22Rv1 (cell line): ENCODE measurements at regions not wholly inside any gene's neighbourhood (a gene's known extent, or its start where the extent isn't known, plus 50 kb on each side); places are given as distances from the start of the nearest gene placed in this dataset.

Experiments
- H3K27ac ChIP-seq: fragments of 450-650 bp; 2 replicates; pipeline ENCODE4 v1.5.1; 2017
- ZFX ChIP-seq: fragments of 450-650 bp; IDR thresholded peaks from 2 replicates; pipeline ENCODE4 v1.6.1; 2017; ENCODE audit warnings: antibody characterized with exemption, borderline replicate concordance
- TF ChIP-seq, protein P1 (sequence below): fragments of 450-650 bp; IDR thresholded peaks from 2 replicates; pipeline ENCODE4 v1.5.1; 2017; ENCODE audit warnings: mild to moderate bottlenecking

DNA sequence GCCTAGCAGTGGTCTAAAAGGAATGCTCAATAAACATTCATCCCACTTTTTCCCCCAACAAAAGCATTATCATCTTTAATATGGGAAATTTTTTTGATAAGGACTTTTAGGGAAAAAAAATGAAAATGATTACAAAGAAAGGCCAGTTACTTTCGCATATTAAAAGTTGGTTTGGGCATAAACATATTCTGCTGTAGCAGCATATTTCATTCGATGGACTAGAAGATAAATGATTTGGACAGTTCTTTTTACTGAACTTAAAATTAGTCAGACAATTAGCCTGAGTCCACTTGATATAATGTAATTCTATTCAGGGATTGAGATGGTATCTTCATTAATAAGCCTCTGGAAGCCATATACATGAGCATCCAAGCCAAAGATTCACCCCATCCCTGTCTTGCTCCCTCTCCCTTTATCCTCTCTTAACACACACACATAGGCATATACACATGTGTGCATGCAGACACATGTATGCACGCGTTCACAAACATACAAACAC, 299.1 kb downstream of the NUAK1 start:
- H3K27ac ChIP-seq, result no peak overlapping the region
- TF ChIP-seq, protein P1, sequence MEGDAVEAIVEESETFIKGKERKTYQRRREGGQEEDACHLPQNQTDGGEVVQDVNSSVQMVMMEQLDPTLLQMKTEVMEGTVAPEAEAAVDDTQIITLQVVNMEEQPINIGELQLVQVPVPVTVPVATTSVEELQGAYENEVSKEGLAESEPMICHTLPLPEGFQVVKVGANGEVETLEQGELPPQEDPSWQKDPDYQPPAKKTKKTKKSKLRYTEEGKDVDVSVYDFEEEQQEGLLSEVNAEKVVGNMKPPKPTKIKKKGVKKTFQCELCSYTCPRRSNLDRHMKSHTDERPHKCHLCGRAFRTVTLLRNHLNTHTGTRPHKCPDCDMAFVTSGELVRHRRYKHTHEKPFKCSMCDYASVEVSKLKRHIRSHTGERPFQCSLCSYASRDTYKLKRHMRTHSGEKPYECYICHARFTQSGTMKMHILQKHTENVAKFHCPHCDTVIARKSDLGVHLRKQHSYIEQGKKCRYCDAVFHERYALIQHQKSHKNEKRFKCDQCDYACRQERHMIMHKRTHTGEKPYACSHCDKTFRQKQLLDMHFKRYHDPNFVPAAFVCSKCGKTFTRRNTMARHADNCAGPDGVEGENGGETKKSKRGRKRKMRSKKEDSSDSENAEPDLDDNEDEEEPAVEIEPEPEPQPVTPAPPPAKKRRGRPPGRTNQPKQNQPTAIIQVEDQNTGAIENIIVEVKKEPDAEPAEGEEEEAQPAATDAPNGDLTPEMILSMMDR, result no peak
- no peak for TF ChIP-seq ZFX

DNA sequence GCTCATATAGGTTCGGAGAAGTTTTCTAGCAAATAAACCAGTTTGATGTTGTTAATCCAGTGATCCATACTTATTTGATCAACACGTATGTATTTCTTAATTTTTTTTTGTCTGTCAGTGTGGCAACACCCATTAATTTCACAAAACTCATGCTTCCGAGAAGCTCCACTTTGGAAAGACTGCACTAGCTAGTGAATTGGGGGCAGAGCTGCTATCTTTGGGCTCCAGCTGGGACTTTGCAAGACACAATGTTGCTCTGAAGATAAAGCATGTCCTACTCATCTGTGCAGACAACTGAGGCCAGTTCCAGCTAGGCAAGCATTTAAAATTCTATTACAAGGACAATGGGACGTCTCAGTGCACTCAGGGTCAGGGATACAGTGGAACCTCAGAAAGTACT, 298.4 kb downstream of the NUAK1 start:
- no peak overlapping the region for H3K27ac ChIP-seq
- TF ChIP-seq, protein P1, result no peak
- no peak for TF ChIP-seq ZFX

DNA sequence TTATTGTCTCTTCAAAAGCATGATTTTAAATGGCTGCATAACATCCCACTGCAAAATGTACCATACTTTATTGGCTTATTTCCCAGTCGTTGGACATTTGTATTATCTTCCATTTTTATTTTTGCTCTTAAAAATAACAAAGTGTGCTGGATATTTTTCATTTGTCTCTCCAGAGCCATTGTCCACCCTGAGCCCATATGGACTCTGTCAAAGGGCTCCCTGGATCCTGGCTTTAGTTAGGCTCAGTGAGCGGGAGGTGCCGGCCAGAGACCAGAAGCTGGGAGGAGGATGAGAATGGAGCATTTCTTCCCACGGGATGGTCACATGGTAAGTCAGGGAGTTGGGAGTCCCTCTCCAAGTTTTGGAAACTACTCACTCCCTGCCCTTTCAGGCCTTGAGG, 296.9 kb downstream of the NUAK1 start:
- no peak overlapping the region for H3K27ac ChIP-seq
- TF ChIP-seq ZFX, result no peak

DNA sequence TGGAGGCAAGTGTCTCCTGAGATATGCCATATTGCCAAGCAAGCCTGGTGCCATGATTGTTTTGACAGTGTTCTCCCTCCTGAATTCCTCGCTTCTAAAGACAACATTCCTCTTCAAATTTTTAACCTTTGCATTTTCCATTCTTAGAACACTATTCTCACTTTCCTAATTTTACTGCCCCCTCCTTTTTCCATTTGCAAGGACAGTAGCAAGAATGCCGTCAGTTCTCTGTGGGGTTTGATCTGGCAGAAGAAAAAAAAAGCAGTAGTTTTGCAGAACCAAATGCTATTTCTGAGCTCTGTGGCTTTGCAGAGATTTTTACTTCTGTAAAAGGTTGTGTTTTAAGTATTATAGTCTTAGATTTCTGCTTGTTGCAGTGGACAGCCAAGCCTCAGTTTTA, 295.2 kb downstream of the NUAK1 start:
- H3K27ac ChIP-seq, result no peak overlapping the region
- TF ChIP-seq ZFX, result no peak
- TF ChIP-seq, protein P1, result no peak

DNA sequence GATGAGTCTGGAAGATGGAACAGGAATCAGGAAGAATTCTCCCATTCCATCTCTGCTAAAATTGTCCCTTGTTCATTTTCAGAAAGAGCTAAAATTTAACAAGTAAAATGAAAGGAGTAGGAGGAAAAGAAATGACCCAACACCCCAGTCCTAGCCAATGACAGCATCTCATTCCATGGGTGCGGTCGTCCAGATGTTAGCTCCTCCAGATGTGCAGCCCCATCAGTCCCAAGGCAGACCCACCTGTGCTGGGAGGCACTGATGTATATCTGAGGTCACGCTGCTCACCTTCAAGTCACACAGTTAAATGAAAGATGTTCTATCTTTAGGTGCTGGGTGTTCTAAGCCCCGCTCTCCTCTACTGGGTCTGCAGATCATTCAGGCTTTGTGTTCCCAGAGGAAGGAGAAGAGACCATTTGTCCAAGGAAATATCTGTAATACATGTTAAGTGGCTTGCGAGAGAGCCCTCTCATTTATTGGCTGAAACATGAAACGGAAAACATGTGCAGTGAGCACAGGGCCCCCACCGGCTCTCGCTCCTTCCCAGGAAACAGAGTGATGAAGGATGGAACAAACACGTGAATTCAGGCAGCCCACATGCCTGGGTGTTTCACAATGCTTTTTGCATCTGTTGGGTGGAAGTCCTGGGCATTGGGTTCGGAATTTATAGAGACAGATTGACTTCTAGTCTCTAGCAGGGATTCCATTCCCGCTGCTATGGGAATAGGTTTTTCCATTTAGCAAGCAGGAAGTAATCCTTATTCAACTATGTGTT, 294.6 kb downstream of the NUAK1 start:
- no peak overlapping the region for H3K27ac ChIP-seq
- TF ChIP-seq ZFX, result no peak
- TF ChIP-seq, protein P1, result no peak

DNA sequence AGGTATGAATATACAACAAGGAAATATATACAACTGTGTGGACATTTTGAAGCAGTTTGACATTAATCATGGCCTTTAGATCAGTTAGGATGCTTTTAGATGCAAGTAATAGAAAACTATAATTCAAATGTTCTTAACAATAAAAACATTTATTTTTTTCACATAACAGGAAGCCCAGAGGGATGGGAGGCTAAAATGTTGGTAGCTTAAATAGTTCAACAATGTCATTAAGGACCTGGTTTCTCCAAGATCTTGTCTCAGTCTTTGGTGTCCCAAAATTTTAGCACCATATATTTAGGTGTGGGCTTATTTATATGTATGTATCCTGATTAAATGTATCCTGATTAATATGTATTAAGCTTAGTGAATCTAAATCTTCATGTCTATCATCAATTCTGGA, 292.4 kb downstream of the NUAK1 start:
- TF ChIP-seq ZFX, result no peak
- TF ChIP-seq, protein P1, result no peak
- no peak overlapping the region for H3K27ac ChIP-seq

DNA sequence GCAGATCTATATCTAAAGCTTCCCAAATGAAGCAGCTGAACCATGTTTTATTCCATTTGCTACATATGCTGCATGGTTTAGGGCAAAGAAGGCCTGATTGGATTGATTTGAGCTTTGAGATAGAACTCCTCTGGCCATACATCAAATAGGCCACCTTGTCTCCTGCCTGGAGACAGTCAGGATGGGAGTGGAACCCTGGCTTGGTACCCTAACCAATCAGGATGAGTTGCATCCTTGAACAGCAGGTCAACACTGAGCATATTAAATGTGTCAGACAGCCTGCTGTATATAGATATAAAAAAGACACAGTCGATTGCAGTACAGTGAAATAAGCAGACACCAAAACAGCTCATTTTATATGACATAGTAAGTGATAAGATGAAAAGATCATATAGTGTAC, 291.7 kb downstream of the NUAK1 start:
- no peak overlapping the region for H3K27ac ChIP-seq
- TF ChIP-seq, protein P1, result no peak
- TF ChIP-seq ZFX, result no peak

DNA sequence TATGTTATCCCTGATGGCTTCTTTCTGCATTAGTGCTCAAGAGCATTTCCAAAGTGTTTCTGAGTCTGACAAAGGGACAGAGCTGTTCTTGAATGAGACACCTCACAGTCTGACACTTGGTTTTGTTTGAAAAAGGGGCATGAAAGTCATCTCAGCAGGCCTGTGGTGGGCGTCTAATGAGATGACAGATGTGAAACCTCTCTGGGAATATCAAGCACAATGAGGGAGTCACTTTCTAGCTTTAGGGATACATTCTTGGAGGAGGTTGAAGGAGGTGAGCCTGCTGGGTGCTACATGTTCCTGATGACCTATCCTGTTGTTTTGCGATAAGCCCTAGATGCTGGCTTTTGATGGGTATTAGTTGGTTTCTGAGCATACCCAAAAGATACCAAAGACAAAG, 290.5 kb downstream of the NUAK1 start:
- no peak overlapping the region for H3K27ac ChIP-seq
- TF ChIP-seq ZFX, result no peak
- TF ChIP-seq, protein P1, result no peak
